HG02938 (cell line): ENCODE measurements at regions not wholly inside any gene's neighbourhood (a gene's known extent, or its start where the extent isn't known, plus 50 kb on each side); places are given as distances from the start of the nearest gene placed in this dataset.
A peak's percentile ranks its signal among the peaks of the same experiment; 100 is the strongest.

Experiments used
- ATAC-seq: cut with Tn5 transposase; IDR thresholded peaks from one replicate; pipeline ENCODE4 v1.9.1; 2021; ENCODE audit warnings: mild to moderate bottlenecking, moderate library complexity; ENCODE audit not compliant: unreplicated experiment

GRCh38 chr13:40433577-40433976 is 232.9 kb downstream of the FOXO1 start:
- no peak for ATAC-seq

- no peak for ATAC-seq
Measured at GRCh38 chr13:40434516-40435397, 231.7 kb downstream of the FOXO1 start.

GRCh38 chr13:40438022-40438680 is 228.3 kb downstream of the FOXO1 start:
- no peak for ATAC-seq

- no peak for ATAC-seq
Measured at GRCh38 chr13:40438999-40439797, 227.2 kb downstream of the FOXO1 start.

GRCh38 chr13:40439928-40440327 is 226.5 kb downstream of the FOXO1 start:
- no peak for ATAC-seq

- no peak for ATAC-seq
Measured at GRCh38 chr13:40440990-40441820, 225.2 kb downstream of the FOXO1 start.

- ATAC-seq = no peak
Measured at GRCh38 chr13:40442231-40442630, 224.2 kb downstream of the FOXO1 start.

- ATAC-seq = no peak
Measured at GRCh38 chr13:40442826-40443225, 223.6 kb downstream of the FOXO1 start.

- no peak for ATAC-seq
Measured at GRCh38 chr13:40444241-40444640, 222.2 kb downstream of the FOXO1 start.

- ATAC-seq = peak; percentile 98
Measured at GRCh38 chr13:40445557-40445990, 220.9 kb downstream of the FOXO1 start.

GRCh38 chr13:40446365-40446764 is 220.1 kb downstream of the FOXO1 start:
- no peak for ATAC-seq

- ATAC-seq = no peak
Measured at GRCh38 chr13:40447857-40448256, 218.6 kb downstream of the FOXO1 start.

GRCh38 chr13:40452038-40452666 is 214.3 kb downstream of the FOXO1 start:
- ATAC-seq = no peak

GRCh38 chr13:40452741-40453334 is 213.6 kb downstream of the FOXO1 start:
- ATAC-seq = no peak

- no peak for ATAC-seq
Measured at GRCh38 chr13:40453351-40454021, 213.0 kb downstream of the FOXO1 start.

- no peak for ATAC-seq
Measured at GRCh38 chr13:40456397-40456953, 210.0 kb downstream of the FOXO1 start.

- ATAC-seq = no peak
Measured at GRCh38 chr13:40456979-40457553, 209.4 kb downstream of the FOXO1 start.

GRCh38 chr13:40457929-40458719 is 208.3 kb downstream of the FOXO1 start:
- ATAC-seq = no peak
